ENCODE measurements at regions not wholly inside any gene's neighbourhood (a gene's known extent, or its start where the extent isn't known, plus 50 kb on each side); places are given as distances from the start of the nearest gene placed in this dataset.
A peak's percentile ranks its signal among the peaks of the same experiment; 100 is the strongest.

- H3K36me3 ChIP-seq, result no peaks in the 10 kb centered on the region
- H3K27me3 ChIP-seq (ENCODE audit: low read depth), result no peaks in the 10 kb centered on the region
- no peak overlapping the region for H3K27ac ChIP-seq
- DNase-seq, result no peak
- no peak overlapping the region for H3K4me3 ChIP-seq
- intact Hi-C loops (cut with DNase I), result no loop called here
- ATAC-seq, result no peak
- no peaks in the 10 kb centered on the region for H3K4me1 ChIP-seq
- TF ChIP-seq, protein P1, sequence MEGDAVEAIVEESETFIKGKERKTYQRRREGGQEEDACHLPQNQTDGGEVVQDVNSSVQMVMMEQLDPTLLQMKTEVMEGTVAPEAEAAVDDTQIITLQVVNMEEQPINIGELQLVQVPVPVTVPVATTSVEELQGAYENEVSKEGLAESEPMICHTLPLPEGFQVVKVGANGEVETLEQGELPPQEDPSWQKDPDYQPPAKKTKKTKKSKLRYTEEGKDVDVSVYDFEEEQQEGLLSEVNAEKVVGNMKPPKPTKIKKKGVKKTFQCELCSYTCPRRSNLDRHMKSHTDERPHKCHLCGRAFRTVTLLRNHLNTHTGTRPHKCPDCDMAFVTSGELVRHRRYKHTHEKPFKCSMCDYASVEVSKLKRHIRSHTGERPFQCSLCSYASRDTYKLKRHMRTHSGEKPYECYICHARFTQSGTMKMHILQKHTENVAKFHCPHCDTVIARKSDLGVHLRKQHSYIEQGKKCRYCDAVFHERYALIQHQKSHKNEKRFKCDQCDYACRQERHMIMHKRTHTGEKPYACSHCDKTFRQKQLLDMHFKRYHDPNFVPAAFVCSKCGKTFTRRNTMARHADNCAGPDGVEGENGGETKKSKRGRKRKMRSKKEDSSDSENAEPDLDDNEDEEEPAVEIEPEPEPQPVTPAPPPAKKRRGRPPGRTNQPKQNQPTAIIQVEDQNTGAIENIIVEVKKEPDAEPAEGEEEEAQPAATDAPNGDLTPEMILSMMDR (IDR thresholded peaks at IDR 0.05), result no peak
- no peaks in the 10 kb centered on the region for H3K9me3 ChIP-seq
Measured at GRCh38 chr4:23697001-23697528, 192.8 kb downstream of the PPARGC1A start.

DNA sequence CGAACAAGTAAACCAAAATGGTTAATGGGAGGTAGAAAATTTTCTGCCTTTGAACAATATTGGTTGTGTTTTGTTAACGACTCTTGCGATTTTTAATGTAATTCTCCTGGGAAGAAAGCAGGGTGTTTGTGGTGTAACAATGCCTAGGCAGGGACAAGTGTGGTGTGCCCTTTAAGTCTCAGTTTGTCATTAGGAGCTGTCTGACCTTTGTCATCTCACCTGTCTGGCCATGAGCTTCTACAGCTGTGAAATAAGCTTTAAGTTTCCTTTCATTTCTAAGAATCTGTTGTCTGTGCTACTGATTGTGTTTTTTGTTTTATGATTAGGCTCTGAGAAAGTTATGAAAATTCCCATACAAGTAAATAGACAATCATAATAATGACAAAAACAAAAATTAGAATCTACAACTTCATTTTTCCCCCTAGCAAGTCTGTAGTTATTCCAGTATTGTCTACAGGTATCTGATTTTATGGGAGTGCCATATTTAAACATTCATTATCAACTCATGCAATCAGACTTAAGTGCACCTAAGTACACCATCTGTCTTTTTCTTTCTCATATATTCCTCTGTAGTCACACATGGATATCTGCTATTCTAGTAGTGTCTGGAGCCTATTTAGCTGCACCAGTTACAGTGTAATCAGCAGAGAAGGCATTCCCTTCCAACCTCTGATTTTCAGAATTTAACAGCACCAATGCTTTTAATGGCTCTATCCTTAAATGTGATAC is 203.5 kb downstream of the PPARGC1A start:
- H3K4me1 ChIP-seq, result no peaks in the 10 kb centered on the region

DNA sequence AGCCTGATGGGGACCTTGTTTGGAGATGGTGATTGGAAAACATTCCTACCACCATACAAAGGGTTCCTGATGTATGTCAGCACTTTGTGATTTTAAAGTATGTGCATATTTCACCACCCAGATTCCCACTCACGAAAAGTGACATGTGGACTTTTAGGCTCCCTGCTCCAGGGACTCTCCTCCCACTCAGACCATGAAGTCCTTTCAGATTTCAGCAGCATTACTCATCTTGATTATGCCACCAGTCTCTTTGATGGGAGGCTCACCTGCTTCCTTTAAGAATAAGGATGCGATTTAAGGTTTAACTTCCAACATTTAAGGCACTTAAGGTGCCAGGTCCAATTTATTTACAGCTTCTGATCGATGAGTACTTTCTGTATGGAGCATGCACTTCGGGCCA is 204.4 kb downstream of the PPARGC1A start:
- Histone ChIP-seq H3K9me3 (no peaks in the 10 kb centered on the region), H3K27ac (no peak overlapping the region), H3K36me3 (no peaks in the 10 kb centered on the region), H3K27me3 (ENCODE audit: low read depth) (no peaks in the 10 kb centered on the region), H3K4me3 (no peak overlapping the region), H3K4me1 (no peaks in the 10 kb centered on the region)
- TF ChIP-seq, protein P1 (IDR thresholded peaks at IDR 0.05), result no peak
- DNase-seq (no peak), ATAC-seq (no peak)
- intact Hi-C loops (cut with DNase I), result no loop called here

More for the DNA sequence above, 203.5 kb downstream of the PPARGC1A start:
- Histone ChIP-seq H3K27ac (no peak overlapping the region), H3K27me3 (ENCODE audit: low read depth) (no peaks in the 10 kb centered on the region), H3K36me3 (no peaks in the 10 kb centered on the region), H3K9me3 (no peaks in the 10 kb centered on the region), H3K4me3 (no peak overlapping the region)
- TF ChIP-seq, protein P1 (IDR thresholded peaks at IDR 0.05), result no peak
- DNase-seq (no peak), ATAC-seq (no peak)
- intact Hi-C loops (cut with DNase I), result no loop called here

GRCh38 chr4:23680671-23681518 is 209.0 kb downstream of the PPARGC1A start:
- intact Hi-C loops (cut with DNase I), result no loop called here
- no peak for DNase-seq
- no peaks in the 10 kb centered on the region for H3K4me1 ChIP-seq

DNA sequence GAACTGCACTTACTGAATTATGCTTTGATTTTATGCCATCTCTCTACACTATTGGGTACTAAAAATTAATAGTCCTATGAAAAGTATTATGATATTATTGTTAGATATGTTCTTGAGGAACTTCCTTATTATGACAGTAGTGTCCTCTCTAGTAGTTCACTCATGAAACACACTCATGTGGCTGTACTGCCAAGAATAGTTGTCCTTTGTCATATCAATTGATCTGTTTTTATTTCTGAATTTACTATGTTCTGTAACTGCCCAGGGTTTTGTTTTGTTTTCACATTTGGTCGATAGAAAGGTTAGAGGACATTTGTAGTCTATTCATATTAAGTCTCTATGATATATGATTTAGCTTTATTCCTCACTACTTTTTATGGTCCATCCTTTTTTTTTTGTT is 215.2 kb downstream of the PPARGC1A start:
- Histone ChIP-seq H3K36me3 (no peaks in the 10 kb centered on the region), H3K4me3 (no peak overlapping the region), H3K9me3 (no peaks in the 10 kb centered on the region), H3K4me1 (no peaks in the 10 kb centered on the region), H3K27ac (no peak overlapping the region), H3K27me3 (ENCODE audit: low read depth) (no peaks in the 10 kb centered on the region)
- ATAC-seq (no peak), DNase-seq (no peak)
- intact Hi-C loops (cut with DNase I), result no loop called here
- TF ChIP-seq, protein P1 (IDR thresholded peaks at IDR 0.05), result no peak

More at GRCh38 chr4:23680671-23681518, 209.0 kb downstream of the PPARGC1A start:
- TF ChIP-seq, protein P1 (IDR thresholded peaks at IDR 0.05), result peak; percentile 7
- no peaks in the 10 kb centered on the region for H3K9me3 ChIP-seq
- ATAC-seq, result no peak
- H3K27me3 ChIP-seq (ENCODE audit: low read depth), result no peaks in the 10 kb centered on the region
- no peaks in the 10 kb centered on the region for H3K36me3 ChIP-seq
- no peak overlapping the region for H3K27ac ChIP-seq
- H3K4me3 ChIP-seq, result no peak overlapping the region
